T-helper 9 cell (primary cell): ENCODE measurements at regions not wholly inside any gene's neighbourhood (a gene's known extent, or its start where the extent isn't known, plus 50 kb on each side); places are given as distances from the start of the nearest gene placed in this dataset.

Experiments
- DNase-seq: peaks from one replicate; pipeline ENCODE4 v3.0.0-alpha.2; 2020

DNA sequence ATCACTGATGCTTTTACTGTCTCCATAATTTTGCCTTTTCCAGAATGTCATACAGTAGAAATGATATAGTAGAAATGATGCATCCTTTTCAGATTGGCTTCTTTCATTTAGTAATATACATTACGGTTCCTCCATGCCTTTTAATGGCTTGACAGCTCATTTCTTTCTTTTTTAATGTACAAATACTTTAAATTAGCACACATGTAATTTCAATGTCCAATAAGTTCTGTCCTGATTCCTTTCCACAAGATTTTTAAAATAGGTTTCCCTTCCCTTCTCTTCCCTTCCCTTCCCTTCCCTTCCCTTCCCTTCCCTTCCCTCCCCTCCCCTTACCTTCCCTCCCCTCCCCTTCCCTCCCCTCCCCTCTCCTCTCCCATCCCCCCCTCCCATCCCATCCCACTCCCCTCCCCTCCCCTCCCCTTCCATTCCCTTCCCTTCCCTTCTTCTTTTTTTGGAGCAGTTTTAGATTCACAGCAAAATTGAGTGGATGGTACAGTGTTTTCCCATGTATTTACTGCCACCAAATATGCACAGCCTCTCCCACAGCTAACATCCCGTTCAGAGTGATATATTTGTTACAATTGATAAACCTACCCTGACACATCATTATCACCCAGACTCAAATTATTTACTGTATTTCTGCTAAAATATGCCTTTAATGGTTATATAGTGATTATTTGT lies 398.8 kb downstream of the RNF144B start:
- DNase-seq = no peak

- no peak for DNase-seq
Observed at GRCh38 chr6:18792866-18793265, 405.7 kb downstream of the RNF144B start.

DNA sequence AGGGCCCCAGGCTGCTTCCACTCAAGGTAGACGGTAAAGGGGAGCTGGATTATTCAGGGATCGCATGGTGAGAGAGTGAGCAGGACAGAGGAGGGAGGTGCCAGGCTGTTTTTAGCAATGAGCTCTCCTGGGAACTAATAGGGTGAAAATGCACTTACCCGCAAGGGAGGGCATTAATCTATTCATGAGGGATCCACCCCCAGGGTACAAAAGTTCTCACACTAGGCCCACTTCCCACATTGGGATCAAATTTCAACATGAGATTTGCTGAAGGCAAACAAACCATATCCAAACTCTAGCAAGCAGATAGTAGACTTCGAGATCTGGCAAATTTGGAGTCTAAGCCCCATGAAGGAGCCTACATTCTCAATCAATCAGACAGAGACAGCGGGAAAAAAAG lies 408.6 kb downstream of the RNF144B start:
- DNase-seq = no peak

- no peak for DNase-seq
Observed at GRCh38 chr6:18820725-18821124, 433.6 kb downstream of the RNF144B start.

DNA sequence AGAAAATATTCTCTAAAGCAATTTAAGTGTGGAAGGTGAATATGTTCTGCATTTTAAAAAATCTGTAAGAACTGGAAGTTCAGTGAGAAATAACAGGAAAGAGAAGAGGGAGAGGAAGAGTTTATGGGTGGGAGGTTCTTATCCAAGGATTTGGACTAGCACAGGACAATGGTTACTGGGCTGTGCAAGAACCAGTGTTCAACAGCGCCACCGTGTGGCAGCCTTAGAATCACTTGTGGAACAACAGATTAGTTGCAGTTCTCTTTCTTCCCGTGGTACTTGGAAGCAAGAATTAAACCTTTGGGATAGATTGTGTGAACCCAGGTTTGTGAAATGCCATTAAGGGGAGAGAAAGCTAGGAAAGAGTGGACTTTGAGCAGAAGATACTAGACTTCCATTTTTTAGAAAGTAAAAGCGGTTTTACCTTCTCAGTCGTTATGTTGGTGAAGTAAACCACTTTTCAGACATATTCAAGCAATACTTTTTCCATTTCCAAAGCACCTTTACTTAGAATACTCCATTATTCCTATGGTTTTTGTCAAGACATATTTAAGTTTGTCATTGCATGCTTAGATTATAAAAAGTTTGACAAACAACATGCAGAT lies 436.7 kb downstream of the RNF144B start:
- DNase-seq = peak; percentile 1

GRCh38 chr6:18829272-18829870 lies 442.2 kb downstream of the RNF144B start:
- DNase-seq = no peak

GRCh38 chr6:18835976-18836375 lies 448.8 kb downstream of the RNF144B start:
- no peak for DNase-seq

GRCh38 chr6:18837013-18837412 lies 449.9 kb downstream of the RNF144B start:
- no peak for DNase-seq

DNA sequence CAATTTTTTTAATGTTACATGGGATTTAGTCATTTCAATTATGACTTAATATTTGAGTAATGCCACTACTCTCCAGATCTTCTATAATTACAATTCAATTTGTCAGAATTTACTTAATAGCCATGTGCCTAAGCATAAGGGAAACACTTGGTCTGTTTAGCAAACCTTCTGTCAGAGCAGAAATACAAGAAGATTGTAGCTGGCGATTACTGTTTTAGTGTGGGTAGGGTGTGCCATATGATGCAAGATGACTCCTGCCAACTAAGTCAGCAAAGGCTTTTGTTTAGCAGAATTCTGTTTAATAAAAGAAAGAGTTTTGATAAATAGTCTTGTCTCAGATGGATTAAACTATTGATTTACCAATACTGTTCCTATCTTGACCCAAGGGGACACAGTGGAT lies 455.4 kb downstream of the RNF144B start:
- no peak for DNase-seq

GRCh38 chr6:18845896-18846295 lies 458.7 kb downstream of the RNF144B start:
- DNase-seq = no peak

- no peak for DNase-seq
Observed at GRCh38 chr6:18846327-18846726, 459.2 kb downstream of the RNF144B start.

DNA sequence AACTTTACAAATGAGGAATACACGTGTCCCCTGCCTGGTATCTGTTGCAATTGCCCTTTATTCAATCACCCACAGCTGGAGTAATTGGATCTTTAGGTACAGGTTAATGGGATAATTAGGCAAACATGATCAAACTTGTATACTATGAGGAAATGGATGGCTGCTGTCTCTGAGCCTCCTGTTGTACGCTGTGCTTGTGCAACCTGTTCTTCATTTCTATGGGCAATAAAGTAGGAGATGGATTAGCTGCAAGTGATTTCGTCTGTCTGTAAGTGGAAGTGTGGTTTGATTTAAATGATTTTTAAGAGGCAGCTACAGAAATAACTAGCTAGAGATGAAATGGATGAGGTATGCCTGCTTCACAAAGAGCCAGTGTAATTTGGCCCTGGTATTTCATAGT lies 474.1 kb downstream of the RNF144B start:
- no peak for DNase-seq

GRCh38 chr6:18883268-18883667 lies 496.1 kb downstream of the RNF144B start:
- no peak for DNase-seq

DNA sequence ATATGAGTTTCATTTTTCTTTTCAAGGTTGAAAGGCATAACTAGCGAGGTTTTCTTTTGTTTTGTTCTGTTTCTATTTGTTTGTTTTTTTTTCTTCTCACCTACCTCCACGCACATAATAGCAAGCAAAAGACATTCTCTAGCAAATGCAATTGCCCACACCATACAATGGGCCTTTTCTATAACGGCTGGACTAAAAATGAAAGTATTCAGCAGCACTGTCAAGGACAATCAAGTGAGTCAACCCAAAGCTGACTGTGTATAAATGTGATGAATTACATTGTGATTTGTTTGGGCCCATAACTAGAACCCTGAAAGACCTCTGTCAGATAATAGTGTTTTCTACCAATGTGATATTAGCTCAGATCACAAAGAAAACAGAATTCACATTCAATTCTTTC lies 496.7 kb downstream of the RNF144B start:
- no peak for DNase-seq

- DNase-seq = no peak
Observed at GRCh38 chr6:18893540-18894269, 506.6 kb downstream of the RNF144B start.

- DNase-seq = no peak
Observed at GRCh38 chr6:18897350-18897749, 510.2 kb downstream of the RNF144B start.

DNA sequence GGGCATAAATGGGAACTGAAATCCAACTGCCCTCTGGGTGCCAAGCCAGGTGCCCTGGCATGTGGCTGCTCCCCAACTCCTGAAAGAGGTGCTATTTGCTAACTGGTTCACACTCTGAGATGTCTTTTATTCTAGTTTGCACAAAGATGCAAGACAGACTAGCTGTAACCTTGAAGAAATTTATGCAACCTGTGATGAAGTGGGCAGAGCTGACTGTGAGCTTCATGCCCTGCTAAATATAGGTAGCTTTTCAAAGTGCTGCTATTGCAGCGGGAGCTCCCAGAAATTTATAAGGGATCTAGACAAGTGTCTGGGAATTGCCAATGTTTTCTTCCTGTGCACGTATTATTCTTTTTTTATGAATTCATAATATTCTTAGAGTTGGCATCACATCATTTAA lies 517.5 kb downstream of the RNF144B start:
- DNase-seq = no peak

GRCh38 chr6:18920701-18921100 lies 533.6 kb downstream of the RNF144B start:
- no peak for DNase-seq

DNA sequence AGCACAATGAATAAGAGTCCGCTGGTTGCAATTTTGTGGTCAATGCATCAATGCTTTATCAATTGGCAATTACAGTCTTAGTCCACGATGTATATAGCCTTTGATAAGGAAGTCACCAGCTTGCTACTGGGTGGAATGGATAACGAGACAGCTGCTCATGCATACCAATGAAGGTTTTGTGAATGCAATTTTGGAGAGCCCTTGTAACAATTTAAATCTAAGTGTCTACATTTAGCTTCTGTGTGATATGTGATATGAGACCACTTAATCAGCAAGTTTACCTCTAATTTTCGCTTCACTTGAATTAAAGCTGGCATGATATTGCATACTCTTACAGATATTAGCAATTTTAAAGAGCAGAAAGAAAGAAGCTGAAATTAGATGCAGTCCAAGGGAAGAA lies 543.9 kb downstream of the RNF144B start:
- no peak for DNase-seq

DNA sequence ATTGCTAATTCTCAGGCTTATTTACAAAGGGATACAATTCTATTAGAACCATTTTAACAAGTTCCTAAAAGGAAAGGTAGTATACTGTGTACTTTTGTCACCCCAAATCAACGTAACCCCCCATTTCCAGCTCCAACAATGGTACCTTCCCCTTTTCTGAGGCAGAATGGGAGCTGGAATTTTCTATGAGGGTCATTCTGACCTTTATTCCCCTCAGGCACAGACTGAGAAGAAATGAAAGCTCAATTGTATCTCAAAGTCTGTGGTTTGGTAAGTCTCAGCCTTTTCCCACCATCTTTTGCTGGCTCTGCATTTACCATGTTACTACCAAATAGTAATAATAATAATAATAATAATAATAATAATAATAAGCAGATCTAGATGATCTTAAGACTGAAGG lies 571.0 kb downstream of the RNF144B start:
- no peak for DNase-seq

DNA sequence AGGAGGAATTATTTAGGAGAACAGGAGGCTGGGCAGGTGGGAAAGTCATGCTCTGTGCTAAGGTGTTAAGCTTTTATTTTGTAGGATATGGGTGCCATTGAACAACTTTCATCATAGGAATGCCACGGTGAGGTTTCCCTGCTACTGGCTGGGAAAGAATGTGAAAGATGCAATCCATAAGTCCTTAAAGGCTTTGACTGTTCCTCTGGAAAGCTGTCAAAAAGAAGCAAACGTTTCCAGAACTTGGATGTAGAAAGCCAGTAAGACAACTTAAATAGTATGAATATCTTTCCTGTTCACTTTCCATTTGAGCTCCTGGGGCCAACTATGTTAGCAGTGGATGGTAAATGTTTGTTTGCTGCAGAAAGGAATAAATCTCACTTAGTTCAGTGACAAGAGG lies 574.4 kb downstream of the RNF144B start:
- DNase-seq = no peak

GRCh38 chr6:18962361-18962905 lies 575.3 kb downstream of the RNF144B start:
- no peak for DNase-seq

- no peak for DNase-seq
Observed at GRCh38 chr6:18963439-18963838, 576.3 kb downstream of the RNF144B start.

GRCh38 chr6:18973251-18973650 lies 586.1 kb downstream of the RNF144B start:
- DNase-seq = no peak
